GM21619 (cell line): ENCODE measurements at regions not wholly inside any gene's neighbourhood (a gene's known extent, or its start where the extent isn't known, plus 50 kb on each side); places are given as distances from the start of the nearest gene placed in this dataset.

Experiments
- ATAC-seq: cut with Tn5 transposase; IDR thresholded peaks from one replicate; pipeline ENCODE4 v1.9.1; 2021; ENCODE audit not compliant: unreplicated experiment

DNA sequence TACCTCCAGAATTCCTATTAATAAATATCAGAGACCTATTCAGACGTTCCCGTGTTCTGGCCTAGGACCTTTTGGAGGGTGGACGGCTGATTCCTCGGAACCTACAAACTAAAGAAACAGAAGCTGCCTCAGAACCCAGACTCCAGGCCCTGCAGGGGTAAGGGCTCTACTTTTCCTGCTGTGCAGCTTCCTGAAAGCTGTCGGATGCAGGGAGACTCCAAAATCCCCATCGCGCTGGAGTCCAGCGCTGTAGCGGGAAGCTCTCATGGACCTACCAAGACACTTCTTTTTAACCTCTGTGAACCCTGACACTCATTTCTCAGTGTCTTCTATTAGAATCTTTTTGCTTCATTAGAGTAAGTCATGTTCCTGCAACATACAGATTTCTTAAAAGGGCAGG, 244.5 kb upstream of the PITRM1 start:
- no peak for ATAC-seq

DNA sequence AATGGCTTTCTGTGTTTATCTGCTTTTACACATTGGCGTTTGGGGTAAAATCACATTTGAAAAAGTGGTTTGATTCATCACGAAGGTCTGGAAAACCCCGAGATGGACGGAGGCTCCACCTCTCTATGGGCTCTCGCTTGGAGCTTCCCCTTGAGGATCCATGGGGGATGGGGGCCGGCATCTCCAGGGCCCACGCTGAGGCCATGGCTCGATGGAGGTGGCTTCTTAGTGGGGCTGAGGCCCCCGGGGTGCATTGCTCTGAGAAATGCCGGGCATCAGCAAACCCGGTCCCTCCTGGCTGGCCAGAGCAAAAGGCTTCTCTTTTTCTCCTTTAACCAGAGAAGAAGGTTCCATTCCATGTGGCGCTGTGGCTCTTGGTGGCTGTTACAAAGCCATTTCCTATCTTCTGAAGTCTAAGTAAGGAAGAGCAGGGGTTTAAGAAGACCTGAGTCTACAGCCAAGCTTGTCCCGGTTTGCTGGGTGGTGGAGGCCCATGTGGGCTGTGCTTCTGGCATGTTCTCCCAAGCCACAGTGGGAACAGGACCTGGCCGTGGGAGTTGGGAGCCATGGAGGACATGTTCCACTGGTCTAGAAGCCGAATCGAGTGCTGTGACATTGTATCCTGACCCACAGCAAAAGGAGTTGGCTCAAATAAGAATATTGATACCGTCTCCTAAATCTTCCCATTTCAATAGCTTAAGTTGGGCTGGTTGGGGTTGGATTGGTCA, 243.5 kb upstream of the PITRM1 start:
- no peak for ATAC-seq

DNA sequence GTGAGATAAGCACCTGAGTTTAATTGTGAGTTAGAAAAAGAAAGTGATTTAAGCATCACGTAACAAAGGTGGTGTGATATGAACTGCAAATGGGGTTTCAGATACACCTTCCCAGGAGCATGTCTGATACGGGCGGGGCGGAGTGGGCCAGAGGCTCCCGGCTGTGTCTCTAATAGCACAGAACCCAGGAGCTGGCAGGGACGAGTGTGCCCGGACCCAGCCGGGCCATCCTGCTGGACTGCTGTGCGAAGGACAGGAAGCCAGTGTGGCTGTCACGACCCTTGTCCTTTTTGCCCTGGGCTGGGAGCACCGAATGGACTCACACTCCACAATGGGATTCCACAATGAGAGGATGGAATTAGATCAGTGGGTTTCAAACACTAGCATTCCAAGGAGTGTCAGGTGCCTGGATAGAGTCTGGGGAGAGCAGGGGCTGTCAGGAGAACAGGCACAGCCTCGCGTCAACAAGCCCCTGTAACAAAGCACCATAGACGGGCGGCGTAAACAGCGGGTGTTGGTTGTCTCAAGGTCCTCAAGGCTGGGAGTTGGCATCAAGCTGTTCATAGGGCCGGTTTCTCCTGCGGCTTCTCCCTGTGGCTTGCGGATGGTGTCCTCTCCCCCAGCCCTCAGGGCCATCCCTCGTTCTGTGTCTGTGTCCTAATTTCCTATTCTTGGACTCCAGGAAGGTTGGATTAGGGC, 242.6 kb upstream of the PITRM1 start:
- ATAC-seq, result no peak

DNA sequence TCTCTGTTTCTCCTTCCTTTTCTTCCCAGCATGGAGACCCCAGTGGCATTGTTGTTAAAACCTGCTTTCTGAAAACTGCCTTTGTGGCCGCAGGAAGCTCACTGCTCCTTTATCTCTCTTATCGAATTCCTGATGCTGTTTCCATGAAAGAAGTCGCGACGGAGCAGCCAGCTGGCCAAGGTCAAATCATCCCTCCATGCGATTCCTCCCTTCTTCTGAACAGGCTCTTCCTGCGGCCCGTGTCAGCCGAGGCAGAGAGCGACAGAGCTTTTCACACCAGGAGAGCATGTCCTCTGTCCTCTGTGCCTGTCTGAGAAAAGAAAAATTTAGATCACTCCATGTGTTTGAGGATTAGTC, 242.1 kb upstream of the PITRM1 start:
- no peak for ATAC-seq

DNA sequence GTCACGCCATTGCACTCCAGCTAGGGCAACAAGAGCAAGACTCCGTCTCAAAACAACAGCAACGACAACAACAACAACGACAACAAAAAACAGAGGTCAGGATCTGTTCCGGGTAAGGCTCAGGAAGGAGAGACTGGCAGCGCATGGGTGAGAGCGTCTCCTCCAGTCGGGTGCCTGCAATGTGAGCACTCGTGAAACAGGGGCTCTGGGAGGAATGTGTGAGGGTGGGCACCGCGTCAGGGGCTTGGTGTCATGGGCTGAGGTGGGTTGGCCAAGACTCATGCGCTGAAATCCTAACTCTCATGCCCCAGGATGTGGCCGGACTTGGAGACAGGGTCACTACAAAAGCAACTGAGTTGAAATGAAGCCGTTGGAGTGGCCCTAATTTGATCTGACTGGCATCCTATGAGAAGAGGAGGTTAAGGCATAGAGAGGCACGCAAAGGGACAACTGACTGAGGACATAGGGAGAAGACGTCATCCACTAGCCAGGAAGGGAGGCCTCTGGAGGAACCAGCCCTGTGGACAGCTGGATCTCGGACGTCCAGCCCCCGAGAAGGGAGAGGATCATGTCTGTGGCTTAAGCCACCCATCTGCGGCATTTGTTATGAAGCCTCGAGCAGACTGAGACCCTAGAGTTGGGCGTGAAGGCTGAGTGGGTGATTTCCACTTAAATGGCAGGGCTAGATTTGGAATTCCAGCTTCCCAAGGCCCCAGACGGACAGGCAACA, 241.5 kb upstream of the PITRM1 start:
- ATAC-seq, result no peak

DNA sequence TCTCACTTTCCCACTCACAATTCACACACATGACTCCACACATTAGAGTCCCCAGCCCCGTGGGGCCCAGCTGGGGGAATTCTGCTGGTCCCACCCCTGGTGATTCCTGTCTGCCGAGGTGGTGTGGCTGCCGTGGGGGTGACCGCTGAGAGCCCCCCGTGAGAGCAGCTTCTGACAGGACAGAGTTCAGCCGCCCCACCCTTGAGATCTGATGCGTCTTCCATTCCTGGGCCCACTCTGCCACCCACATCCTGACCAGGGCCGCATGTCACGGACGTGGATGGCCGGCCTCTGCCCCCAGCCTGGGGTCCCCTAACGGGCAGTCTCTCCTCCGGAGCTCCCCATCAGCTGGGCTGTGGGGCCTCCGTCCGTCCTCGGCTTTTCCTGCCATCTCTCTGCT, 240.1 kb upstream of the PITRM1 start:
- no peak for ATAC-seq

DNA sequence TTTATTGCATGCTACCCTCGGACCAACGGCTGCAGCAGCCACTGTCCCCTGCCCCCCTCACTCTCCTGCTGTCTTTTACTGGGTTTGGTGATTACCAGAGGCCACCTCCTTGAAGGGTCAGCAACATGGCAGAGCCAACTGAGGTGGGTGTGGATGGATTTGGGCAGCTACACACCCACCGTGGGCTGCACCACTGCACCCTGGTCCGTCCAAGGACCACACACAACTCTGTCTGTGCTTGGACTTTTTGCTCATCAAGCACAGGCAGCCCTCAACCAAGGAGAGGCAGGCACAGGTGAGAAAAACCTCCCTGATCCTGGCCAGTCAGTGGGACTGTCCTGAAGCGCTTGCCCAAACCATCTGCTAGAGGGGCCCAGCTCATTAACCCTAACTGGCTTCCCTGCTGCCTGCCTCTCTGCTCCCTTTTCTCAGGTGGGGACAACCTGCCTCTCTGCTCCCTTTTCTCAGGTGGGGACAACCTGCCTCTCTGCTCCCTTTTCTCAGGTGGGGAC, 239.5 kb upstream of the PITRM1 start:
- no peak for ATAC-seq

DNA sequence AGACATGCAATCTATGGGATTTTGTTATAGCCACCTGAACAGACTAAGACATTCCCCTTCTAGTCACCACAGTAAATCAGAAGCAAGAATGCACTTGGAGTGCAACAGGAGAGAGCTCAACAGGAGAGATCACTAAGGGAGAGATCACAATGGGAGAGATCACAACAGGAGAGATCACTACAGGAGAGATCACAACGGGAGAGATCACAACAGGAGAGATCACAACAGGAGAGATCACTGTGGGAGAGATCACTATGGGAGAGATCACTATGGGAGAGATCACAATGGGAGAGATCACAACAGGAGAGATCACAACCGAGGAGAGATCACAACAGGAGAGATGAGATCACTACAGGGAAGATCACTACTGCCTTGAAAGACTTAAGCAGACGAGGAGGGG, 238.5 kb upstream of the PITRM1 start:
- ATAC-seq, result no peak

DNA sequence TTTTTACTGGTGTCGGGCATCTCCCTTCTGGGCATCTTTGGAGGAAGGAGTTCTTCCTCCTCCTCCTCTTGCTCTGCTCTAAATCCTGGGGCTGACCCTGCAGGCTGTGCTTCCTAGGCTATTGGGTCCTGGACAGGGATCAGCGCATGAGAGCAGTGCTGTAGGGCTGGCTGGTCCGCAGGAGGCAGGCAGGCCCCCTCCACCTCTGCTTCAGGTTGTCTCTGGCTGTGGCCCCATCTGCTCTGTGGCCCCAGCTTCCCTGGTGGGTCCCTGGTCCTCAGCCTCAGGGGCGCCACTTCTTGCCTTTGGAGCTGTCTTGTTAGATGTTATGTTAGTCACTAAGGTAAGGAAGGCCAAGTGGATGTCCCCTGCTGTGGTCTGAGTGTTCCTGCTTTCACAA, 237.3 kb upstream of the PITRM1 start:
- ATAC-seq, result no peak

DNA sequence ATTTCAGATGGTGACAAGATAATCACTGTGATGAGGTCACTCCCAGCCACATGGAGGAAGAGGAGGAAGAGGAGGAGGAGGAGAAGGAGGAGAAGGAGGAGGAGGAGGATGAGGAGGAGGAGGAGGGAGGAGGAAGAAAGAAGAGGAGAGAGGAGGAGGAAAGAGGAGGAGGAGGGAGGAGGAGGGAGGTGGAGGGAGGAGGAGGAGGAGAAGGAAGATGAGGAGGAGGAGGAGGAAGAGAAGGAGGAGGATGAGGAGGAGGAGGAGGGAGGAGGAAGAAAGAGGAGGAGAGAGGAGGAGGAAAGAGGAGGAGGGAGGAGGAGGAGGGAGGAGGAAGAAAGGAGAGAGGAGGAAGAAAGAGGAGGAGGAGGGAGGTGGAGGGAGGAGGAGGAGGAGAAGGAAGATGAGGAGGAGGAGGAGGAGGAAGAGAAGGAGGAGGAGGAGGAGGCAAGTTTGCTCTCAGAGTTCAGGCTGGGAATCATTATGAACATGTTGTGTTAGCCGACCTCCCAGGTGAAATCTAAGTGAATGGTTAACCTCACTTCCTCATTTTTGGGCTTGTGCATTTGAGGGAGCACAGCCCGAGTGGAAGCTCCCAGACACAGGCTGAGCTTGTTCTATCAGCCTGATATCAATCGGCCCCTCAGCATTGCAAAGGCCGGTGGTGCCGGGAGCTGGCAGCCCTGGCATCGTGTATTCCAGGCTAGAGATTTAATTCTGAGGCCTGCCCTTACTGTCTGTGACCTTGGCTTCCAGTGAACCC, 236.2 kb upstream of the PITRM1 start:
- no peak for ATAC-seq

DNA sequence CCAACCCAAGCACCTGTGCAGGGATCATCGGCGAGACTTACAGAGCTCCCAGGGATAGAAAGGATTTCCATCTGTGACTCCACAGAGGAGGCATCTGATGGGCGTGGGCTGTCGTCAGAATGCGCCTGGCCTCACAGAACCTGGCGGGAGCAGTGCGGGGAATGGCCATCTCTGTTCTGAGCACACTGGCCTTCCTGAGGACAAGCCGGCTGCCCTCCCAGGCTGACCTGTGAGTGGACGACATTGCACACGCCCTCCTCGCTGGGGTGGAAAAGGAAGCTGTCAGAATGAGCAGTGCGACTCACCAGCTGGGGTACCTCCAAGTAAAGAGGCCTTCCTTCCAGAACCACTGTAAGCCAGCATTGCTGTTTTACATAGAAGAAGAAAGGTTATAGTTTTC, 234.6 kb upstream of the PITRM1 start:
- no peak for ATAC-seq

DNA sequence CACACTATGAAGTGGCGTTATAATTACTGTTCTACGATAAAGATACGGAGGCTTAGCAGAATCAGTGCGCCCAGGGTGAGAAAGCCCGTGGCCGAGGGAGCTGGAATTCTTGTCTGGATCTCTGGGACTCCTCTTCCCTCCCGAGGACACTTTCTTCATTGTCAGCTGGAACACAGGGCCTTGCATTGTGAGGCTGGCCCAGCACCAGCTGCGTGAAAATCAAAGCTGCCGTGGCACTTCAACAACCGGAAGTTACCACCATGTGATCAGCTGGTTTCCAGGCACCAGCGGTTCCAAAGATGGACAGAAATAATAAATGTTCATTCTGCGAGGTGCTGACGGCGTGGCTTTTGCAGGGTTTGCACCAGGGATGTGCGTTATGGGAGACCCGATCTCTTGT, 234.0 kb upstream of the PITRM1 start:
- ATAC-seq, result no peak

DNA sequence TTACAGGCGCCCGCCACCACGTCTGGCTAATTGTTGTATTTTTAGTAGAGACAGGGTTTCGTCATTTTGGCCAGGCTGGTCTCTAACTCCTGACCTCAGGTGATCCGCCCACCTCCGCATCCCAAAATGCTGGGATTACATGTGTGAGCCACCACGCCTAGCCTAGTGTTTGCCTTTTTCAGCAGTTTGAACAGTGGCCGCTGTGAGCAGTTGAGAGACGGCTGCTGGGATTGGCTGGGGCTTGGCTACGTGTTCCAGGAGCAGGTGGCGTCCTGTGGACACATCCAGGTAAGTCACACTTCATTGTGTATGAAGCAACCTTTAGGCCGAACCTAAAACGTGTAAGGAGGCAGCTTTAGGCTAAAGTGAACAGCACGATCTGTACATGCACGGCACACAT, 231.8 kb upstream of the PITRM1 start:
- no peak for ATAC-seq

DNA sequence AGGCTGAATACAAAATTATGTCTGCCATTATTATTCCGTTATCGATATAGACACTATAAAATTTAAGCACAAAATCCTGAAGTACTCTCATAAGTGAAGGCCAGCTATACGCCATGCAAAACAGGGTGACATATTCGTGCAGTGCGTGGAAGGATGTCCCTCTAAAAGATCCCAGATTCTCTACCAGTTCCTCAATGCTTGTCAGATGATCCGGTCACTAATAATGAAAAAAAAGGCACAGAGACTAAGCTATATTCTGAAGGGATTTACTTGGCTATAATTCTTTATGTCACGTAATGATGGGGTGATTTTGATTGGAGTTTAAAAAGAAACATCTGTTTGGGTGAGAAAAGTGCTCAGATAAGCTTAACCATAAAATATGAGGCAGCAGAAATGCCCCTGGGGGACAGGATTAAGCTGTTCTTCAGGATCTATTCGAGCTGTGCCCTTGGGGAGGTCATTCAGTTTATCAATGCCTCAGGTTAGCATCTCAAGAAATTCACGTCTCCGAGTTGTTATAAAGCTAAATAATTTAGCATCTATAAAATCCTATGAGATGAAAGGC, 229.7 kb upstream of the PITRM1 start:
- no peak for ATAC-seq

DNA sequence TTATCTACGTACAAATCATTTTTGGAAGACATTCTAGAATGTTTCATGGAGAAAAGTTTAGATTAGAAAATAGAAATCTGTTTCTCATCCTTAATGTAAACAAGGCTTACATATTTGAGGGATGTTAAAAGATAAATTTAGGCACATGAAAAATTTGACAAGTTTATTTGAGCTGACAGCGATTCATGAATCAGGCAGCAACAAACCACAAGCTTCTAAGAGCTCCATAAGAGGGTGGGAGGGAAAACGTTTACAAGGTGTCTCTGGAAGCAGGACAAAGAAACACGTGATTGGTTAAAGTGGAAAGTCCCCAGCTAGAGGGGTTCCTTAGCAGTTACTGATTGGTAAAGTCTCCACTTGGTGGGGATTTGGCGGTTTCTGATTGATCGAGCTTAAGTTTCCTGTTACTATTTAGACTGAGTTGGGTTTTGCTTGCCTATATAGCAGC, 228.9 kb upstream of the PITRM1 start:
- ATAC-seq, result no peak

DNA sequence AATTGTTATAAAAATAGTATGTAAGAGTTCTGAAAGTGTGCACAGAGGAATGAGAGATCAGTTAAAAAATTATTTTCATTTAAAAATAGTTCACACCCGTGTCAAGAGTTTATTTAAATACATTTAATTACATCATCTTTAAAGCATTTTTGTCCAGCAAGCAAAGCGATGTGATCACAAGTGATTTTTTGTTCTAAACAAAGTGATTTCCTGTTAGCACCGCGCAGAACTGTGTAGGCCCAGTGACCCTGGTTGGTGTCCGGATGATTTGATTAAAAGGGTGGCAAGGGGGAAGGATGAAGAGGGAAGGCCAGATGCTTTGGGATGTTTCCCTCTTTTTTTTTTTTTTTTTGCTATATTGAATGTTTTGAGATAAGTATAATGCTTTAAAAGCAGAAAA, 227.8 kb upstream of the PITRM1 start:
- ATAC-seq, result no peak

DNA sequence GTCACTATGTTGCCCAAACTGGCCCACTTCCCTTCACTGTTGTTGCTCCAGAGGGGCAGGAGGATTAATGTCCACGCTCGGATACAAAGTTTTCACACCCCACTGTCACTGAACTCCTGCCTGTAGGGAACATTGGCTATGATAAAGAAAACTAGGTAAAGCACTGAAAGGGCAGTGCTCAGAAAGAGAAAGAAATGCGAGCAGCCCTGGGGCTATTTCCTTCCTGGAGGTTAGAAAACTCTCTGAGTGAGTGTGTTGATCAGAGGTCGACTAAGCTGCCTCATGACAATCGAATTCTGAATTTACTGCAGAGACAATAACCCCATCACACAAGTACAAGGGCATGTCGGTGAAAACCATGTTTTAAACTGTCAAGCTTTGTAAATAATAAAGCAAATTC, 227.2 kb upstream of the PITRM1 start:
- ATAC-seq, result no peak

DNA sequence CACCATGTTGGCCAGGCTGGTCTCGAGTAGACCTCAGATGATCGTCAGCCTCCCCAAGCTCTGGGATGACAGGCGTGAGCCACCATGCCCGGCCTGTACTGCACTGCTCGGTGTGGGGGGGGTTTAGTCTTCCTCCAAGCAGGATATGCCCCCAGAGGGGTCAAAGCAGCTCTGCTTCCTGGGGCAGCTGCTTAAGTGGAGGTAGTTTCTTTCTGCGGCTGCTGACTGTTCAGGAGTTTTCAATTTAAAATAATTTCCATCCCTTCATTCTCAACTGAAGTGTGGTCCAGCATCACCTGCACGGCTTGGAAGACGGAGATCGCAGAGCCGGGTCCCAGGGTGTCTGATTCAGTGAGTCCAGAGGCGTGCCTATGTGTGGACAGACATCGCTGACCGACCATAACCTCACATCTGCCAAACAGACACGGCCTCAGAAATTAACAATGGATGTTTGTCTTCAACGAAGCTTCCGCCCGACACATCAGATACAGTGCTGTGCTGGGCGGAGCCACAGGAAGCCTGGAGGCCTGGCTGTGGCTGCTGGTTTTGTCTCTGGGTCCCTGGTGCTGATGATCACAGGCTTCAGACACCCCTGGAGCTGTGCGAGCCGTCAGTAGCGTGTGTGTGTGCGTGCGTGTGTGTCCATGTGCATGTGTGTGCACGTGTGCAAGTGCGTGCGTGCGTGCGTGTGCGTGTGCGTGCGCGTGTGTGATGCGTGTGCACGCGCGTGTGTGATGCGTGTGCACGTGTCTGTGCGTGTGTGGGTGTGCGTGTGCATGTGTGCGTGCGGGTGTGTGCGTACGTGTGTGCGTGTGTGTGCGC, 226.5 kb upstream of the PITRM1 start:
- no peak for ATAC-seq

DNA sequence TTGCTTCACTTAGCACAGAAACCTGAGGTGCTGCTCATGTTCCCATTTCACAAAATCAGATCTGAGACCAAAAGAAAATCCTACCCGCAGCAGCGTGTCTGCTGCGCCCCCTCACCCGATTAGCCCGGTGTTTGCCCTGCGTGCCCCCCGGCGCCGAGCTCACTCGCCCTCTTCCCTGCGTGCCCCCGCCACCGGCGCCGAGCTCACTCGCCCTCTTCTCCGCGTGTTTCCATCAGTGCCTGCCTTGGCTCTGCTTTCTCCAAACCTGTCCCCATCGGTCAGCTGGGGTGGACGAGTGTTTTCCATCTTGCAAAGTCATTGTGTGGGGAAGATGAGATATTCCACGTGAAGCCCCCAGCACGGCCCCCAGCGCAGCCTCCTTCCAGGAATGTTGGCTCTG, 225.3 kb upstream of the PITRM1 start:
- ATAC-seq, result no peak

DNA sequence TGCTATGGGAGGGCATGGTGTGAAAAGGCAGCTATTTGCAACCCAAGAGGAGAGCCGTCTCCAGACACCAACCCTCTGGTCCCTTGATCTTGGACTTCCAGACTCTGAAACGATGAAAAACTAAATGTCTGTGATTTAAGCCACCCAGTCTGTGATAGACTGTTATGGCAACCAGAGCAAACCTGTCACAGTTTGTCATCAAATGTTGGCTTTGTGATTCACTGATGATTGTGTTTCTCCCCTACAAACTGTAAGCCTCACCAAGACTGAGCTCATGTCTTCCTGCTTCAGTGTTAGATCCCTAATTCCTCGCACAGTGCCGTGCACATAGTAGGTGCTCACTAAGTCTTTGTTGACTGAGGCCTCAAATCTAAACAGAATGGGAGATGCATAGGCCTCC, 224.6 kb upstream of the PITRM1 start:
- ATAC-seq, result no peak
